ENCODE measurements at regions not wholly inside any gene's neighbourhood (a gene's known extent, or its start where the extent isn't known, plus 50 kb on each side); places are given as distances from the start of the nearest gene placed in this dataset.
"Not testable (repeated sequence)": the region's sequence is repeated elsewhere in the genome, so short reads cannot be mapped to it uniquely, and the experiment has no call there.

DNA sequence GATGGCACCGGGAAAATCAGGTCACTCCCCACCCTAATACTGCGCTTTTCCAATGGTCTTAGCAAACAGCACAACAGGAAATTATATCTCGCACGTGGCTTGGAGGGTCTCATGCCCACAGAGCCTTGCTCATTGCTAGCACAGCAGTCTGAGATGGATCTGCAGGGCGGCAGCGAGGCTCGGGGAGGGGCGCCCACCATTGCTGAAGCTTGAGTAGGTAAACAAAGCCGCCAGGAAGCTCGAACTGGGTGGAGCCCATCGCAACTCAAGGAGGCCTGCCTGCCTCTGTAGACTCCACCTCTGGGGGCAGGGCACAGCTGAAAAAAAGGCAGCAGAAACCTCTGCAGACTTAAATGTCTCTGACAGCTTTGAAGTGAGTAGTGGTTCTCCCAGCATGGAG is 901.4 kb downstream of the TBC1D32 start:
- H3K14ac ChIP-seq (replicated peaks; ENCODE audit: low read depth, low read length); H3K4me3 ChIP-seq (ENCODE audit: insufficient read depth, low read depth, low read length); H4K5ac ChIP-seq (ENCODE audit: low read depth, low read length); dilution Hi-C loops (cut with HindIII; ENCODE audit: low sequenced_read_pairs, unreplicated experiment); H2AFZ ChIP-seq (replicated peaks; ENCODE audit: low read length, poor library complexity); H4K91ac ChIP-seq (ENCODE audit: insufficient read depth, low read depth, low read length); H3K79me1 ChIP-seq (ENCODE audit: low read depth in 1 of 2, low read length in 2 of 2); POLR2A ChIA-PET (ENCODE audit: unreplicated experiment); H4K8ac ChIP-seq (ENCODE audit: low read depth in 2 of 2, low read length in 2 of 2); DNase-seq; H3K9ac ChIP-seq (ENCODE audit: low read depth, low read length); H3K23ac ChIP-seq (ENCODE audit: low read depth, low read length); H3K27ac ChIP-seq (ENCODE audit: insufficient read depth, low read length); intact Hi-C loops (cut with micrococcal nuclease); H2BK15ac ChIP-seq (ENCODE audit: low read depth, low read length); H3K4me1 ChIP-seq (ENCODE audit: control insufficient read depth, insufficient read depth, low read length); H3K56ac ChIP-seq (ENCODE audit: extremely low read depth, insufficient read depth, low read length); H3K9me1 ChIP-seq (ENCODE audit: insufficient read depth, low read length); ATAC-seq (ENCODE audit: low read depth); H3K36me3 ChIP-seq (ENCODE audit: control insufficient read depth, insufficient read depth, low read length); H2BK20ac ChIP-seq (ENCODE audit: low read depth, low read length); BruUV-seq (replicated peaks); H4K20me1 ChIP-seq (ENCODE audit: insufficient read depth, low read length); in situ Hi-C loops (cut with MboI; ENCODE audit: low sequenced_read_pairs); CTCF ChIA-PET; H3K4me2 ChIP-seq (ENCODE audit: low read depth, low read length); H2AK9ac ChIP-seq (replicated peaks; ENCODE audit: low read depth, low read length, poor library complexity); H3K18ac ChIP-seq (ENCODE audit: low read depth, low read length); H3K27me3 ChIP-seq (ENCODE audit: control insufficient read depth, insufficient read depth, low read length); H2BK5ac ChIP-seq (ENCODE audit: low read depth, low read length, poor library complexity, severe bottlenecking); H2BK120ac ChIP-seq (ENCODE audit: low read depth, low read length); H2AK5ac ChIP-seq (ENCODE audit: low read depth, low read length); H3K4ac ChIP-seq (ENCODE audit: low read depth, low read length): not testable (repeated sequence)
- peaks cover 12% of the 10 kb centered on the region for H3K9me3 ChIP-seq (ENCODE audit: control insufficient read depth, insufficient read depth, low read length)
- WGBS, 2 experiments (ENCODE audit: extremely low coverage in 2 of 2, insufficient read length in 1 of 2) = 82% methylated on average over 5 of the region's 11 CpGs; no CpG with 5 or more reads in 1 of the 2 experiments

All from IMR-90 (cell line).